Ishikawa (cell line): ENCODE measurements at regions not wholly inside any gene's neighbourhood (a gene's known extent, or its start where the extent isn't known, plus 50 kb on each side); places are given as distances from the start of the nearest gene placed in this dataset.
A peak's percentile ranks its signal among the peaks of the same experiment; 100 is the strongest.

ENCODE experiments used
- EP300 ChIP-seq: IDR thresholded peaks from 2 replicates; pipeline ENCODE4 v1.6.1; 2012; ENCODE audit warnings: borderline replicate concordance
- REST ChIP-seq: IDR thresholded peaks from 2 replicates; pipeline ENCODE4 v1.6.1; 2012; ENCODE audit warnings: low read depth, mild to moderate bottlenecking
- YY1 ChIP-seq: IDR thresholded peaks from 2 replicates; pipeline ENCODE4 v1.6.1; 2012; ENCODE audit warnings: low read depth

GRCh38 chr2:146986161-146986560, 858.7 kb upstream of the ACVR2A start:
- TF ChIP-seq REST (no peak), EP300 (peak; percentile 84), YY1 (no peak)
